ENCODE measurements at regions not wholly inside any gene's neighbourhood (a gene's known extent, or its start where the extent isn't known, plus 50 kb on each side); places are given as distances from the start of the nearest gene placed in this dataset.

GRCh38 chr6:14055541-14055940, 62.0 kb upstream of the CD83 start:
- BruUV-seq (replicated peaks): no TSS peak

GRCh38 chr6:14058029-14058695, 59.4 kb upstream of the CD83 start:
- no peak overlapping the region for H3K27ac Mint-ChIP-seq (ENCODE audit: unreplicated experiment)
- no TSS peak for BruUV-seq (replicated peaks)
- no peak overlapping the region for H3K4me3 Mint-ChIP-seq (ENCODE audit: unreplicated experiment)
- Histone ChIP-seq H3K9me3 (no peaks in the 10 kb centered on the region), H3K4me3 (ENCODE audit: low read depth, low read length) (no peak overlapping the region), H3K36me3 (ENCODE audit: control insufficient read depth, insufficient read depth, low read length) (no peaks in the 10 kb centered on the region), H3K27me3 (replicated peaks; ENCODE audit: control insufficient read depth, insufficient read depth, low read length) (no peaks in the 10 kb centered on the region; the same call in 1 of the 2 replicates), H3K4me1 (no peaks in the 10 kb centered on the region)
- no peak for DNase-seq
- no peak for TF ChIP-seq CTCF (IDR thresholded peaks at IDR 0.05; ENCODE audit: insufficient read depth in 1 of 2, low read depth in 1 of 2, low read length in 1 of 2, severe bottlenecking in 1 of 2, unreplicated experiment in 1 of 2)
- peaks cover 9% of the 10 kb centered on the region for H3K9me3 Mint-ChIP-seq (ENCODE audit: unreplicated experiment)
- H3K36me3 Mint-ChIP-seq (ENCODE audit: insufficient read depth, unreplicated experiment): no peaks in the 10 kb centered on the region
- ChIA-PET POLR2A (no interaction called here), CTCF (interaction anchor here (0.8 kb wide), 1 partner anchor 9 kb away, joined by 4 read pairs; no protein-coding TSS in a partner anchor)
- no peaks in the 10 kb centered on the region for H3K4me1 Mint-ChIP-seq (ENCODE audit: low read depth, unreplicated experiment)
- intact Hi-C loops (cut with micrococcal nuclease; ENCODE audit: unreplicated experiment): no loop called here
- peaks cover 13% of the 10 kb centered on the region for H3K27me3 Mint-ChIP-seq (ENCODE audit: insufficient read depth, unreplicated experiment)

More at GRCh38 chr6:14055541-14055940, 62.0 kb upstream of the CD83 start:
- DNase-seq: no peak
- Mint-ChIP-seq H3K4me1 (ENCODE audit: low read depth, unreplicated experiment) (no peaks in the 10 kb centered on the region), H3K27me3 (ENCODE audit: insufficient read depth, unreplicated experiment) (peaks cover 6% of the 10 kb centered on the region), H3K27ac (ENCODE audit: unreplicated experiment) (no peak overlapping the region), H3K9me3 (ENCODE audit: unreplicated experiment) (no peaks in the 10 kb centered on the region), H3K4me3 (ENCODE audit: unreplicated experiment) (no peak overlapping the region), H3K36me3 (ENCODE audit: insufficient read depth, unreplicated experiment) (no peaks in the 10 kb centered on the region)
- no peaks in the 10 kb centered on the region for H3K4me1 ChIP-seq
- H3K9me3 ChIP-seq: no peaks in the 10 kb centered on the region
- CTCF ChIA-PET: interaction anchor here (0.9 kb wide), 1 partner anchor 9 kb away, joined by 3 read pairs; no protein-coding TSS in a partner anchor
- TF ChIP-seq CTCF (IDR thresholded peaks at IDR 0.05; ENCODE audit: insufficient read depth in 1 of 2, low read depth in 1 of 2, low read length in 1 of 2, severe bottlenecking in 1 of 2, unreplicated experiment in 1 of 2): no peak
- intact Hi-C loops (cut with micrococcal nuclease; ENCODE audit: unreplicated experiment): no loop called here
- no peak overlapping the region for H3K4me3 ChIP-seq (ENCODE audit: low read depth, low read length)
- H3K36me3 ChIP-seq (ENCODE audit: control insufficient read depth, insufficient read depth, low read length): no peaks in the 10 kb centered on the region
- POLR2A ChIA-PET: no interaction called here
- H3K27me3 ChIP-seq (replicated peaks; ENCODE audit: control insufficient read depth, insufficient read depth, low read length): no peaks in the 10 kb centered on the region

- peaks cover 9% of the 10 kb centered on the region for H3K9me3 Mint-ChIP-seq (ENCODE audit: unreplicated experiment)
- Histone ChIP-seq H3K4me1 (no peaks in the 10 kb centered on the region), H3K36me3 (ENCODE audit: control insufficient read depth, insufficient read depth, low read length) (no peaks in the 10 kb centered on the region), H3K27me3 (replicated peaks; ENCODE audit: control insufficient read depth, insufficient read depth, low read length) (no peaks in the 10 kb centered on the region; the same call in 1 of the 2 replicates), H3K9me3 (no peaks in the 10 kb centered on the region), H3K4me3 (ENCODE audit: low read depth, low read length) (no peak overlapping the region)
- TF ChIP-seq CTCF (IDR thresholded peaks at IDR 0.05; ENCODE audit: insufficient read depth in 1 of 2, low read depth in 1 of 2, low read length in 1 of 2, severe bottlenecking in 1 of 2, unreplicated experiment in 1 of 2): no peak
- no peaks in the 10 kb centered on the region for H3K4me1 Mint-ChIP-seq (ENCODE audit: low read depth, unreplicated experiment)
- no TSS peak for BruUV-seq (replicated peaks)
- intact Hi-C loops (cut with micrococcal nuclease; ENCODE audit: unreplicated experiment): no loop called here
- POLR2A ChIA-PET: no interaction called here
- no peak for DNase-seq
- H3K4me3 Mint-ChIP-seq (ENCODE audit: unreplicated experiment): no peak overlapping the region
- no peak overlapping the region for H3K27ac Mint-ChIP-seq (ENCODE audit: unreplicated experiment)
- peaks cover 13% of the 10 kb centered on the region for H3K27me3 Mint-ChIP-seq (ENCODE audit: insufficient read depth, unreplicated experiment)
- CTCF ChIA-PET: no interaction called here
- H3K36me3 Mint-ChIP-seq (ENCODE audit: insufficient read depth, unreplicated experiment): no peaks in the 10 kb centered on the region
Observed at GRCh38 chr6:14058735-14059134, 58.8 kb upstream of the CD83 start.

Data from Caco-2 (cell line).